Activated CD4-positive, alpha-beta memory T cell treated with anti-CD3 and anti-CD28 coated beads for 36 hours (primary cell): ENCODE measurements at regions not wholly inside any gene's neighbourhood (a gene's known extent, or its start where the extent isn't known, plus 50 kb on each side); places are given as distances from the start of the nearest gene placed in this dataset.
"Not testable (repeated sequence)": the region's sequence is repeated elsewhere in the genome, so short reads cannot be mapped to it uniquely, and the experiment has no call there.

Experiments
- CTCF ChIA-PET: fragments of 350-600 bp; sonication (Branson Sonifier 250); formaldehyde crosslinking; loops from one replicate; lab custom pipeline; 2021; ENCODE audit warnings: antibody characterized with exemption, inconsistent platforms; lab: Charles Lee
- POLR2A ChIA-PET: fragments of 350-600 bp; sonication (Branson Sonifier 250); formaldehyde crosslinking; loops from one replicate; lab custom pipeline; 2021; ENCODE audit warnings: antibody characterized with exemption; lab: Charles Lee
- DNase-seq: peaks from one replicate; pipeline ENCODE4 v3.0.0-alpha.2; 2020
- H3K27ac Mint-ChIP-seq: one replicate; pipeline ENCODE4 v1.8.0; 2021; ENCODE audit warnings: mixed read lengths
- H3K27me3 Mint-ChIP-seq: one replicate; pipeline ENCODE4 v1.8.0; 2021; ENCODE audit warnings: mixed read lengths
- H3K36me3 Mint-ChIP-seq: one replicate; pipeline ENCODE4 v1.8.0; 2021; ENCODE audit warnings: mixed read lengths
- H3K4me1 Mint-ChIP-seq: one replicate; pipeline ENCODE4 v1.8.0; 2021; ENCODE audit warnings: low read depth, mixed read lengths
- H3K4me3 Mint-ChIP-seq: one replicate; pipeline ENCODE4 v1.8.0; 2021; ENCODE audit warnings: mild to moderate bottlenecking, mixed read lengths
- H3K9me3 Mint-ChIP-seq: one replicate; pipeline ENCODE4 v1.8.0; 2021; ENCODE audit warnings: mixed read lengths
- intact Hi-C: fragments of 100-400 bp; cut with micrococcal nuclease; formaldehyde crosslinking; loops from one replicate; pipeline ENCODE4 v1.15.1; 2023

DNA sequence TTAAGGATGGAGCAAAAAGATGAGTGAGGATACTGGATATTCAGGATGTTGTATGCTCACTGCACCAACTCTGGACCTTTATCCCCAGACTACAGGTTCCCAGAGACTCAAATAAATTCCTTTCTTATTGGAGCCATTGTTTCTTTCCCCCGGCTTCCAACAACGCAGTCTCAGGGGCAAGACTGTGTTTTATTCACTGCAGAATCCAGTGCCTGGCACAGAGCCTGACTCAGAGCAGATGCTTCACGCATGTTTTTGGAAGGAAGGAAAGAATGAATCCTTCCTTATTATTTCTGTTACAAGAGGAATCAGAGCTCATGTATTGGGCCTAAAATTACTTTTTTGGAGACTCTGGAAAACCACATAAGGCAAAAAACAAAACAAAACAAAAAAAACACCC is 96.0 kb upstream of the VGLL4 start:
- POLR2A ChIA-PET: no interaction called here
- H3K9me3 Mint-ChIP-seq: no peaks in the 10 kb centered on the region
- intact Hi-C loops: no loop called here
- H3K4me3 Mint-ChIP-seq: no peak overlapping the region
- H3K27me3 Mint-ChIP-seq: no peaks in the 10 kb centered on the region
- CTCF ChIA-PET: interaction anchor here (0.5 to 0.6 kb wide), 2 partner anchors 318 to 1772 kb away, joined by 3 to 4 read pairs; no protein-coding TSS in a partner anchor
- no peak overlapping the region for H3K27ac Mint-ChIP-seq
- no peaks in the 10 kb centered on the region for H3K4me1 Mint-ChIP-seq
- no peaks in the 10 kb centered on the region for H3K36me3 Mint-ChIP-seq
- DNase-seq: no peak

DNA sequence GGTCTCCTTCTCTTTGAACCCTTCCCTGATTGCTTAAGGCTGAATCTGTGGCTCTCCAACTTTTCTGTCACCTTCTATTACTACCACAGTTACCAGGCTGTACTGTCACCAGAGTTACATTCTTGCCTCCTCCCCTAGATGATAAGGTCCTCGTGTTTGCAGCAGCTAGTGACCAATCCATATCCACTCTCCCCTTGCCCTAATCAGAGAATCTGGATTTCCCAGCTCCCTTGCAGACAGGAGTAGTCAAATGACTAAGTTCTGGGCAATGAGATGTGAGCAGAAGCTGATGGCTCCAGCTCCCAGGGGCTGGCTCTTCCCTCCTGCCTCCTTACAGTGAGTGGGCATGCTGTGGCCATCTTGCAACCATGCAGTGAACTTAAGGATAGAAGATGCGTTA is 95.4 kb upstream of the VGLL4 start:
- Mint-ChIP-seq H3K4me3 (no peak overlapping the region), H3K36me3 (no peaks in the 10 kb centered on the region), H3K9me3 (no peaks in the 10 kb centered on the region), H3K4me1 (no peaks in the 10 kb centered on the region), H3K27me3 (no peaks in the 10 kb centered on the region), H3K27ac (no peak overlapping the region)
- DNase-seq: no peak
- ChIA-PET POLR2A (no interaction called here), CTCF (interaction anchor here (0.5 to 0.6 kb wide), 2 partner anchors 317 to 1772 kb away, joined by 3 to 4 read pairs; no protein-coding TSS in a partner anchor)
- intact Hi-C loops: no loop called here

DNA sequence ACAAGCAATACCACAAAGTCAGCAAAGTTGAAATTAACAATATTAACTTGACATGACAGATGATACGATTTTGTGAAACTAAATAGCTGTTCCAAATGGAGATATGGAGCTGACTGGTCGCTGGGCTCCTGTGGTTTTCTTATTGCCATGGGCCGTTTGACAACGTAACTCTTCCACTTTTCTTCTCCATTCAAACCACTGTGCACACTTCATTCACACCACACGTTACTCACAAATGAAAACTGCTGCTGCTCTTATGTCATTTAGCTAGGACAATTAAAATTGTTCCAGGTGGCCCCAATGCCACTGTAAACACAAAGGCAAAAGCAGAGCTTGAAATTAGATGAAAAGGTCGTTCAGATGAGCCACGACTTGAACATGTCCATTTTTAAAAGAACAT is 94.0 kb upstream of the VGLL4 start:
- Mint-ChIP-seq H3K27me3 (no peaks in the 10 kb centered on the region), H3K4me3 (no peak overlapping the region), H3K9me3 (no peaks in the 10 kb centered on the region), H3K36me3 (no peaks in the 10 kb centered on the region), H3K4me1 (no peaks in the 10 kb centered on the region), H3K27ac (no peak overlapping the region)
- CTCF ChIA-PET: no interaction called here
- intact Hi-C loops: no loop called here
- POLR2A ChIA-PET: no interaction called here
- DNase-seq: no peak

- H3K4me1 Mint-ChIP-seq: no peaks in the 10 kb centered on the region
These were observed 92.6 kb upstream of the VGLL4 start for GRCh38 chr3:11736136-11736833.

GRCh38 chr3:11735638-11736037 is 91.9 kb upstream of the VGLL4 start:
- intact Hi-C loops: no loop called here
- ChIA-PET CTCF (no interaction called here), POLR2A (no interaction called here)
- Mint-ChIP-seq H3K4me1 (no peaks in the 10 kb centered on the region), H3K27ac (no peak overlapping the region), H3K27me3 (no peaks in the 10 kb centered on the region), H3K36me3 (no peaks in the 10 kb centered on the region), H3K4me3 (no peak overlapping the region), H3K9me3 (no peaks in the 10 kb centered on the region)
- no peak for DNase-seq

More at GRCh38 chr3:11736136-11736833, 92.6 kb upstream of the VGLL4 start:
- POLR2A ChIA-PET: no interaction called here
- intact Hi-C loops: no loop called here
- Mint-ChIP-seq H3K4me3 (no peak overlapping the region), H3K36me3 (no peaks in the 10 kb centered on the region), H3K27ac (no peak overlapping the region), H3K27me3 (no peaks in the 10 kb centered on the region), H3K9me3 (no peaks in the 10 kb centered on the region)
- CTCF ChIA-PET: no interaction called here
- no peak for DNase-seq

DNA sequence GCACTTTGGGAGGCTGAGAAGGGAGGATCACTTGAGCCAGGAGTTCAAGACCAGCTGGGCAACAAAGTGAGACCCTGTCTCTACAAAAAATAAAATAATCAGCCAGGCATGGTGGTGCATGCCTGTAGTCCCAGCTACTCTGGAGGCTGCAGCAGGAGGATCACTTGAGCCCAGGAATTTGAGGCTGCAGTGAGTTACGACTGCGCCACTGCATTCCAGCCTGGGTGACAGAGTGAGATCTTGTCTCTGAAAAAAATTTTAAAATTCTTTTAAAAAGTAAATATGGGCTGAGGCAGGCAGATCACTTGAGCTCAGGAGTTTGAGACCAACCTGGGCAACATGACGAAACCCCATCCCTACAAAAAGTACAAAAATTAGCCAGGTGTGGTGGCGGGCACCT is 91.4 kb upstream of the VGLL4 start:
- POLR2A ChIA-PET, CTCF ChIA-PET, H3K36me3 Mint-ChIP-seq, H3K27me3 Mint-ChIP-seq, intact Hi-C loops, DNase-seq, H3K4me1 Mint-ChIP-seq, H3K27ac Mint-ChIP-seq, H3K4me3 Mint-ChIP-seq, H3K9me3 Mint-ChIP-seq: not testable (repeated sequence)

DNA sequence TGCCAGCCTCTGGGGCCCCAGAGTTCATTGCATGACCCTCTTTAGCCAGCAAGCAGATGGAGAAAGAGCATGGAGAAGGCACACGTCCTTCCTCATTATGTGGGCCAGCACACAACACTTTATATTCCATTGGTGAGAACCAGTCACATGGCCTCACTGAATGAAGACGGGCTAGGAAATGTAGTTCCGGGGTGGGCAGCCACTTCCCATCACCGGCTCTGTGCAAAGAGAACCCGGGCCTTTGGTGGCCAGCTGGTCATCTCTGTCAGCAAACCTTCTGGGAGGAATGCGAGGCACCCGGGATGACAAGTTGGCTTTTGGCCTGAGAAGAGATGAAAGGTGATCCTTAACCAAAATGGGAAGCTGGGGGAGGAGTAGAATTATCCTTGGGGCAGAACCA is 90.2 kb upstream of the VGLL4 start:
- Mint-ChIP-seq H3K27ac (no peak overlapping the region), H3K4me1 (no peaks in the 10 kb centered on the region), H3K4me3 (no peak overlapping the region), H3K9me3 (no peaks in the 10 kb centered on the region), H3K36me3 (no peaks in the 10 kb centered on the region), H3K27me3 (peaks cover 2% of the 10 kb centered on the region)
- POLR2A ChIA-PET: no interaction called here
- intact Hi-C loops: no loop called here
- no peak for DNase-seq
- CTCF ChIA-PET: no interaction called here

DNA sequence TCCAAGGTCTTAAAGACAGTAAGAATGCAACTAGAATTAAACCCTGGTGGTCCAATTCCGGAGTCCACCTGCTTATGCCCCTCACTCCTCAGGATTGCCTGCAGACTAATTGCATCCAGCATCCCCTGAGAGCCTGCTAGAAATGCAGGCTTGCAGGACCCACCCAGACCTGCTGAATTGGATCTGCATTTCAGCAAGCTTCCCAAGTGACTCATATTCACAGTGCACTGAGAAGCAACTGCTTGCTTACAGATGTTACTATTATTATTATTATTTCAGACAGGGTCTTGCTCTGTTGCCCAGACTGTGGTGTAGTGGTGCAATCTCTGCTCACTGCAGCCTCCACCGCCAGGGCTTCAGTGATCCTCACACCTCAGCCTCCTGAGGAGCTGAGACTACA is 83.5 kb upstream of the VGLL4 start:
- Mint-ChIP-seq H3K27ac (no peak overlapping the region), H3K36me3 (no peaks in the 10 kb centered on the region), H3K4me3 (no peak overlapping the region)

DNA sequence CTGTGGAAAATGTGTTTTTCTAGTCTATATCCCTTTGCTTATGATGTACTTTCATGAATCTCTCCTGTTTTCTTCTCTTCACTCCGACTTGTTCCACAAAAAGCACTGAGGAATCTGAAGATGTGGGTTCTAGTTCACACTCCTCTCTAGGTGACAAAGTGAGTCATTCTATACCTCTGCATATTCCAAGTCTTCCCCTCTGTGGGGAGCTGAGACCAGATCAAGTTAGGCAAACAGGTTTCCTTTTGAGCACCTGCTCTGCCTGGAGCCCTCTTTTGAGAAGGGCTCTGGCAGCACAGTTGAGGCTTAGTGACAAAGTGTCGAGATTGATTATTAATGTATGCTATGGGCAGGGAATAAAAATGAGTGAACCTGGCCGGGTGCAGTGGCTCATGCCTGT is 82.4 kb upstream of the VGLL4 start:
- Mint-ChIP-seq H3K4me3 (no peak overlapping the region), H3K4me1 (peaks cover 6% of the 10 kb centered on the region), H3K27me3 (peaks cover 5% of the 10 kb centered on the region), H3K9me3 (no peaks in the 10 kb centered on the region), H3K36me3 (no peaks in the 10 kb centered on the region), H3K27ac (no peak overlapping the region)
- CTCF ChIA-PET: no interaction called here
- POLR2A ChIA-PET: no interaction called here
- no peak for DNase-seq
- intact Hi-C loops: no loop called here

More for the DNA sequence above, 83.5 kb upstream of the VGLL4 start:
- POLR2A ChIA-PET: no interaction called here
- no peak for DNase-seq
- Mint-ChIP-seq H3K27me3 (peaks cover 5% of the 10 kb centered on the region), H3K9me3 (no peaks in the 10 kb centered on the region), H3K4me1 (peaks cover 5% of the 10 kb centered on the region)
- intact Hi-C loops: no loop called here
- CTCF ChIA-PET: no interaction called here

DNA sequence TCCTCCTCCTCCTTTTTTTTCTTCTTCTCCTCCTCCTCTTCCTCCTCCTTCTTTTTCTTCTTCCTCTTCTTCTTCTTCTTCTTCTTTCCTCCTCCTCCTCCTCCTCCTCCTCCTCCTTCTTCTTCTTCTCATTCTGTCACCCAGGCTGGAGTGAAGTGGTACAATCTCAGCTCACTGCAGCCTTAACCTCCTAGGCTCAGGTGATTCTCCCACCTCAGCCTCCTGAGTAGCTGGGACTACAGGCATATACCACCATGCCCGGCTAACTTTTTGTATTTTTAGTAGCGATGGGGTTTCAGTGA is 81.6 kb upstream of the VGLL4 start:
- H3K27me3 Mint-ChIP-seq, H3K9me3 Mint-ChIP-seq, intact Hi-C loops, DNase-seq, H3K27ac Mint-ChIP-seq, H3K36me3 Mint-ChIP-seq, CTCF ChIA-PET, H3K4me3 Mint-ChIP-seq: not testable (repeated sequence)
- POLR2A ChIA-PET: interaction anchor here (1.4 kb wide), 1 partner anchor 40 kb away, joined by 3 read pairs; no protein-coding TSS in a partner anchor
- H3K4me1 Mint-ChIP-seq: peaks cover 14% of the 10 kb centered on the region

GRCh38 chr3:11724615-11725339 is 81.1 kb upstream of the VGLL4 start:
- H3K4me3 Mint-ChIP-seq: peak overlapping the region; percentile 48
- intact Hi-C loops: loop anchor here (5.0 kb wide), 1 partner anchor 102 kb away; no protein-coding TSS in a partner anchor
- H3K27me3 Mint-ChIP-seq: peaks cover 5% of the 10 kb centered on the region
- ChIA-PET CTCF (interaction anchor here (0.6 to 1.0 kb wide), 3 partner anchors 112 to 457 kb away, joined by 3 to 6 read pairs (median 3); no protein-coding TSS in a partner anchor), POLR2A (interaction anchor here (0.8 to 1.4 kb wide), 2 partner anchors 40 to 45 kb away, joined by 3 to 5 read pairs; no protein-coding TSS in a partner anchor)
- peaks cover 14% of the 10 kb centered on the region for H3K4me1 Mint-ChIP-seq
- H3K9me3 Mint-ChIP-seq: no peaks in the 10 kb centered on the region
- peak; percentile 56 for DNase-seq
- H3K36me3 Mint-ChIP-seq: no peaks in the 10 kb centered on the region
- peak overlapping the region; percentile 62 for H3K27ac Mint-ChIP-seq

DNA sequence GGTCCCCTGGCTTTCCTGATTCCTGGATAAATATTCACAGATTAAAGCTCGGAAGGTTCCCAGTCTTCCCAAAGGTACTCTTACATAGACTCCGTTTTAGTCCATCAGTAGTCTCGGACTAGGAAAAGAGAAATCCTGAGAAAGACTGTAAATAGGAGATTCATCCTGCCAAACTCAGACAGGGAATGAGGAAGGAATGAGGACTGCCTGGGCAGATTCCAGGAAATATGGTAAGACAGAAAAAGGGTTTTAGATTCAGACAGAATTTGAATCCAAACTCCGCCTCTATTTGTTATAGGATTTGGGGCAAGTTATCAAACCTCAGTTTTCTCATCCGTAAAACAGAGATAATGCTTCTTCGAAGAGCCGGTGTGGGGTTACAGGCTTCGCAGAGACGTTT is 77.8 kb upstream of the VGLL4 start:
- Mint-ChIP-seq H3K9me3 (no peaks in the 10 kb centered on the region), H3K4me3 (peak overlapping the region; percentile 82), H3K27ac (no peak overlapping the region), H3K36me3 (no peaks in the 10 kb centered on the region), H3K4me1 (peaks cover 21% of the 10 kb centered on the region), H3K27me3 (peaks cover 3% of the 10 kb centered on the region)
- ChIA-PET CTCF (no interaction called here), POLR2A (no interaction called here)
- intact Hi-C loops: loop anchor here (5.0 kb wide), 1 partner anchor 99 kb away; no protein-coding TSS in a partner anchor
- DNase-seq: no peak
